ENCODE measurements at regions not wholly inside any gene's neighbourhood (a gene's known extent, or its start where the extent isn't known, plus 50 kb on each side); places are given as distances from the start of the nearest gene placed in this dataset.

- H3K4me3 Mint-ChIP-seq = no peak overlapping the region
- H3K4me1 Mint-ChIP-seq (ENCODE audit: low read depth in 2 of 2) = no peaks in the 10 kb centered on the region
- ATAC-seq (replicated peaks) (no peak), DNase-seq (no peak)
- no peaks in the 10 kb centered on the region for H3K27me3 Mint-ChIP-seq
- H3K9me3 Mint-ChIP-seq = no peaks in the 10 kb centered on the region
- H3K27ac Mint-ChIP-seq = peak overlapping the region in 1 of 2 donors; percentile 5
- H3K36me3 Mint-ChIP-seq (ENCODE audit: insufficient read depth) = peaks cover 52% of the 10 kb centered on the region
These were observed 171.5 kb upstream of the RIPOR2 start for GRCh38 chr6:25107218-25107617.

- peaks cover 65% of the 10 kb centered on the region for H3K36me3 Mint-ChIP-seq (ENCODE audit: insufficient read depth)
- no peaks in the 10 kb centered on the region for H3K4me1 Mint-ChIP-seq (ENCODE audit: low read depth in 2 of 2)
- no peaks in the 10 kb centered on the region for H3K9me3 Mint-ChIP-seq
- H3K27me3 Mint-ChIP-seq = no peaks in the 10 kb centered on the region
- ATAC-seq (replicated peaks) (no peak), DNase-seq (no peak)
- H3K4me3 Mint-ChIP-seq = no peak overlapping the region
- no peak overlapping the region for H3K27ac Mint-ChIP-seq
These were observed 167.4 kb upstream of the CARMIL1 start for GRCh38 chr6:25111782-25112181.

- H3K27ac Mint-ChIP-seq = no peak overlapping the region
- H3K4me1 Mint-ChIP-seq (ENCODE audit: low read depth in 2 of 2) = peaks cover 0 to 1% of the 10 kb centered on the region in 2 donors
- H3K27me3 Mint-ChIP-seq = no peaks in the 10 kb centered on the region
- H3K4me3 Mint-ChIP-seq = no peak overlapping the region
- DNase-seq (no peak), ATAC-seq (replicated peaks) (no peak)
- H3K9me3 Mint-ChIP-seq = no peaks in the 10 kb centered on the region
- H3K36me3 Mint-ChIP-seq (ENCODE audit: insufficient read depth) = peaks cover 59% of the 10 kb centered on the region
These were observed 166.8 kb upstream of the CARMIL1 start for GRCh38 chr6:25112322-25112773.

- peaks cover 52% of the 10 kb centered on the region for H3K36me3 Mint-ChIP-seq (ENCODE audit: insufficient read depth)
- DNase-seq (no peak), ATAC-seq (replicated peaks) (no peak)
- H3K4me1 Mint-ChIP-seq (ENCODE audit: low read depth in 2 of 2) = peaks cover 10 to 12% of the 10 kb centered on the region in 2 donors
- H3K27ac Mint-ChIP-seq = no peak overlapping the region
- no peaks in the 10 kb centered on the region for H3K9me3 Mint-ChIP-seq
- H3K27me3 Mint-ChIP-seq = no peaks in the 10 kb centered on the region
- no peak overlapping the region for H3K4me3 Mint-ChIP-seq
These were observed 165.7 kb upstream of the CARMIL1 start for GRCh38 chr6:25113436-25113835.

GRCh38 chr6:25118038-25118437 is 161.1 kb upstream of the CARMIL1 start:
- H3K27ac Mint-ChIP-seq = peak overlapping the region; percentile 9 to 82

GRCh38 chr6:25121186-25121585 is 158.0 kb upstream of the CARMIL1 start:
- Mint-ChIP-seq H3K9me3 (no peaks in the 10 kb centered on the region), H3K36me3 (ENCODE audit: insufficient read depth) (peaks cover 24% of the 10 kb centered on the region), H3K4me1 (ENCODE audit: low read depth in 2 of 2) (peaks cover 28 to 54% of the 10 kb centered on the region in 2 donors), H3K27ac (peak overlapping the region in 1 of 2 donors; percentile 6), H3K27me3 (no peaks in the 10 kb centered on the region), H3K4me3 (no peak overlapping the region)
- DNase-seq = no peak
- ATAC-seq (replicated peaks) = no peak

More at GRCh38 chr6:25118038-25118437, 161.1 kb upstream of the CARMIL1 start:
- Mint-ChIP-seq H3K27me3 (no peaks in the 10 kb centered on the region), H3K9me3 (no peaks in the 10 kb centered on the region), H3K4me3 (no peak overlapping the region), H3K4me1 (ENCODE audit: low read depth in 2 of 2) (peaks cover 17 to 33% of the 10 kb centered on the region in 2 donors), H3K36me3 (ENCODE audit: insufficient read depth) (peaks cover 31% of the 10 kb centered on the region)
- no peak for DNase-seq
- ATAC-seq (replicated peaks) = no peak

- Mint-ChIP-seq H3K27ac (peak overlapping the region in 1 of 2 donors; percentile 52), H3K4me1 (ENCODE audit: low read depth in 2 of 2) (peaks cover 29 to 54% of the 10 kb centered on the region in 2 donors), H3K9me3 (no peaks in the 10 kb centered on the region), H3K4me3 (no peak overlapping the region), H3K27me3 (no peaks in the 10 kb centered on the region), H3K36me3 (ENCODE audit: insufficient read depth) (peaks cover 25% of the 10 kb centered on the region)
- no peak for ATAC-seq (replicated peaks)
- DNase-seq = no peak
These were observed 157.2 kb upstream of the CARMIL1 start for GRCh38 chr6:25122001-25122400.

- ATAC-seq (replicated peaks) = no peak
- Mint-ChIP-seq H3K27ac (peak overlapping the region in 1 of 2 donors; percentile 52), H3K4me1 (ENCODE audit: low read depth in 2 of 2) (peaks cover 30 to 52% of the 10 kb centered on the region in 2 donors), H3K27me3 (no peaks in the 10 kb centered on the region), H3K4me3 (no peak overlapping the region), H3K36me3 (ENCODE audit: insufficient read depth) (peaks cover 26% of the 10 kb centered on the region), H3K9me3 (no peaks in the 10 kb centered on the region)
- no peak for DNase-seq
These were observed 156.4 kb upstream of the CARMIL1 start for GRCh38 chr6:25122622-25123237.

- H3K4me1 Mint-ChIP-seq (ENCODE audit: low read depth in 2 of 2) = peaks cover 23 to 40% of the 10 kb centered on the region in 2 donors
- no peaks in the 10 kb centered on the region for H3K27me3 Mint-ChIP-seq
- no peak for DNase-seq
- H3K4me3 Mint-ChIP-seq = no peak overlapping the region
- H3K36me3 Mint-ChIP-seq (ENCODE audit: insufficient read depth) = peaks cover 23% of the 10 kb centered on the region
- H3K27ac Mint-ChIP-seq = peak overlapping the region in 1 of 2 donors; percentile 10
- H3K9me3 Mint-ChIP-seq = no peaks in the 10 kb centered on the region
- ATAC-seq (replicated peaks) = no peak
These were observed 154.9 kb upstream of the CARMIL1 start for GRCh38 chr6:25124216-25124715.

- no peaks in the 10 kb centered on the region for H3K27me3 Mint-ChIP-seq
- H3K4me3 Mint-ChIP-seq = no peak overlapping the region
- no peak for ATAC-seq (replicated peaks)
- peaks cover 24 to 36% of the 10 kb centered on the region in 2 donors for H3K4me1 Mint-ChIP-seq (ENCODE audit: low read depth in 2 of 2)
- H3K27ac Mint-ChIP-seq = no peak overlapping the region
- H3K9me3 Mint-ChIP-seq = no peaks in the 10 kb centered on the region
- no peak for DNase-seq
- peaks cover 30% of the 10 kb centered on the region for H3K36me3 Mint-ChIP-seq (ENCODE audit: insufficient read depth)
These were observed 153.4 kb upstream of the CARMIL1 start for GRCh38 chr6:25125736-25126135.

GRCh38 chr6:25127076-25127837 is 151.9 kb upstream of the CARMIL1 start:
- no peak overlapping the region for H3K4me3 Mint-ChIP-seq
- peaks cover 29 to 40% of the 10 kb centered on the region in 2 donors for H3K4me1 Mint-ChIP-seq (ENCODE audit: low read depth in 2 of 2)
- no peak for DNase-seq
- no peaks in the 10 kb centered on the region for H3K9me3 Mint-ChIP-seq
- no peak for ATAC-seq (replicated peaks)
- H3K27me3 Mint-ChIP-seq = no peaks in the 10 kb centered on the region
- H3K36me3 Mint-ChIP-seq (ENCODE audit: insufficient read depth) = peaks cover 28% of the 10 kb centered on the region
- peak overlapping the region in 1 of 2 donors; percentile 3 for H3K27ac Mint-ChIP-seq

GRCh38 chr6:25130518-25130917 is 148.7 kb upstream of the CARMIL1 start:
- Mint-ChIP-seq H3K4me3 (peak overlapping the region in 1 of 2 donors; percentile 40), H3K27ac (peak overlapping the region in 1 of 2 donors; percentile 35), H3K4me1 (ENCODE audit: low read depth in 2 of 2) (peaks cover 25 to 40% of the 10 kb centered on the region in 2 donors), H3K9me3 (no peaks in the 10 kb centered on the region), H3K27me3 (no peaks in the 10 kb centered on the region), H3K36me3 (ENCODE audit: insufficient read depth) (peaks cover 19% of the 10 kb centered on the region)
- ATAC-seq (replicated peaks) (no peak), DNase-seq (no peak)

- no peaks in the 10 kb centered on the region for H3K27me3 Mint-ChIP-seq
- DNase-seq = no peak
- no peaks in the 10 kb centered on the region for H3K9me3 Mint-ChIP-seq
- H3K4me1 Mint-ChIP-seq (ENCODE audit: low read depth in 2 of 2) = peaks cover 37 to 57% of the 10 kb centered on the region in 2 donors
- no peak for ATAC-seq (replicated peaks)
- H3K27ac Mint-ChIP-seq = peak overlapping the region in 1 of 2 donors; percentile 22
- peak overlapping the region; percentile 57 to 71 for H3K4me3 Mint-ChIP-seq
- peaks cover 17% of the 10 kb centered on the region for H3K36me3 Mint-ChIP-seq (ENCODE audit: insufficient read depth)
These were observed 146.2 kb upstream of the CARMIL1 start for GRCh38 chr6:25132934-25133333.
